ENCODE measurements at regions not wholly inside any gene's neighbourhood (a gene's known extent, or its start where the extent isn't known, plus 50 kb on each side); places are given as distances from the start of the nearest gene placed in this dataset.
A peak's percentile ranks its signal among the peaks of the same experiment; 100 is the strongest.

DNA sequence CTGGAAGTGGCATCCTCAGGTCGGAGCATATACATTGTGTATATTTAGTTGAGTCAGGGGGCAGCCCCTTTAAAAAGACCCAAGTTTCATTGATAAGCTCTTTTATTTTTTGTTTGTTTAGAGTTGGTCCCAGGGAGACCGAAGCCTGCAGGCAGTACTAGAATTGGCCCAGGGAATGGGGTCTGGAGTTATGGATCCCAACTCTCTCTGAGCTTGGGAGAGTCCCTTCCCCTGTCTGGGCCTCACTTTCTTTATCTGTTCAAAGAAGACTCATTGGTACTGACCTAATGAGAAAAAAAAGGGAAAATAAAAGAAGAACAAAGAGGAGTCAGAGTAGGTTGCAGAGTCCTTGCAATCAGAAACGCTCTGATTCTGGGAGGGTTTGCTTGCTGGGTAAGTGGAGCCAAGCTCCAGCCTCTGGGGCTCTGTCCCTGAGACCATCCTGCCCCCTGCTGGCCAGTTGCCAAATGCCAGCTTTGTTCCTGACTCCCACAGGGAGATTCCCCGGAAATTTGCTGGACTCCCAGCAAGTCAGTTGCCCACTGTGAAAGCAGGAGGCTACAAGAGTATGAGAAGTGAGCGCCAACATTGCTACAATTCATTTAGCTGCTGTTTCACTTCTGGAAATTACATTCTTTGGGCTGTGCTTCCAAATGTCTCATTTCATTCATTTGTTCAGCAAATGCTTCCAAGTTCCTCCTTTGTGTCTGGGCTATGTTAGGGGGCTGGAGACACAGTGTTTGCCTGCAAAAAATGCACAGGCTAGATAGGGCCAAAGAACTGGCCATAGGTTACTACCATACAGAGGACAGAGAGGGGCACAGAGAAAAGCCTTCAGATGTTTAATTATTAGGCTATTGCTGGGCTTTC is 156.2 kb downstream of the MELK start:
- DNase-seq (ENCODE audit: low spot score), result peak; percentile 42

DNA sequence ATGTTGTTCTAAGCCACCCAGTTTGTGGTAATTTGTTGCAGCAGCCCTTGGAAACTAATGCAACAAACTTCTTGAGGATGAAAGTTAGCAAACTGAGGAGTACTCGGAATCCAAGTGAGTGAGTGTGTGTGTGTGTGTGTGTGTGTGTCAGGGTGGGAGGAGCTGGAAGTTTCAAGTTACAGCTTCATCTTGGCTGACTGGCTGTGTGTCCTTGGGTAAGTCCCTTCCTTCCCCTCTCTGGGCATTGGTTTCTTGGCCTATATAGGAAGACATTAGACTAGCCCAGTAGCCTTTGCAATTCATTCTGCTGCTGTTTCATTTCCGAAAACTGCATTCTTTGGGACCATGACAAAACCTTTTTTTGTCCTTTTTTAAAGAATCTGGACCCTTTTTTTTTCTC is 157.2 kb downstream of the MELK start:
- DNase-seq (ENCODE audit: low spot score), result no peak

DNA sequence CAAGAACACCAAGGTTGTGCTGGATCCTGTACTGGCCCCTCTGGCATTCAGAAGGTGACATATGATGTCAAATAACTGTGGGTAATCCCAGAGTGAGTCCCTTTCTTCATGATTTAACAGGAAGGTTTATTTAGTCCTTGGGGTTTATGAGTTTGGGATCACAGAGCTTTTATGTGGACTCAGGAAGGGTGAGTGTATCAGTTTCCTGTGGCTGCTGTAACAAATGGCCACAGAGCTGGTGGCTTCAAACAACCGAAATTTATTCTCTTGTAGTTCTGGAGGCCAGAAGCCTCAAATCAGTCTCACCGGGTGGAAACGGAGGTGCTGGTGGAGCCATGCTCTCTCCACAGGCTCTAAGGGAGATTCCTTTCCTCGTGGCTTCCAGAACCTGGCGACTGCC is 157.7 kb downstream of the MELK start:
- no peak for DNase-seq (ENCODE audit: low spot score)

DNA sequence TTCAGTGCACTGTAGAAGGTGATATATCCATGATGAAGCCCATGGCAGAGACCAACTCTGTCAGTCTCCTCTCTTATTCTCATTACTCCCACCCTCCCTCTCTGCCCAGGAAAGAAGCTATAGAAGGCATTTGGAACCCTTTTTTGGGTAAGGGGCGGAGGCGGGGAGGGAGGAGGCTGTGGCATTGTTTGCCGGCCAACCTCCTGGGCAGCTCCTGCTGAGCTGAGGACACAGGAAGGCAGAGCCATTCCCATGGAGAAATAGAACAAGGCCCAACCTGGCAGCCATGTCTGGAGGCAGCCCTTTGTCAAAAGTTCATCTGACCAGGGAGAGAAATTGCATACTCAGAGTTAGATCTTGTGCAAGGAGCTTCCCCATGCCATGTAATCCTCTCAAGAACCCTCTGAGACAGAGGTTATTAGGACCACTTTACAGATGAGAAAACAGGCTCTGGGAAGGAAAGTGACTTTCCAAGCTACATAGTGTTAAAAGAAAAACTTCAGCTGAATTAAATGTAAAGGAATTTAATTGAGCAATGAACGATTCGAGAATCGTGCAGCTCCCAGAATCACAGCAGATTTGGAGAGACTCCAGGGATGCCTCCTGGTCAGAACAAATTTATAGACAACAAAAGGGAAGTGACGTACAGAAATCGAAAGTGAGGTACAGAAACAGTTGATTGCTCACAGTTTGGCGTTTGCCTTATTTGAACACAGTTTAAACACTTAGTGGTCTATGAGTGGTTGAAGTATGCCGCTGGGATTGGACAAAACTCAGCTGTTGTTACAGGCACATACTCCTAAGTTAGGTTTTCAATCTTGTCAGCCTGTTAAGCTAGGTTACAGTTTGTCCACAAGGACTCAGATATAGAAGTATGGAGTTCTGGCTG is 158.6 kb downstream of the MELK start:
- DNase-seq (ENCODE audit: low spot score), result no peak

DNA sequence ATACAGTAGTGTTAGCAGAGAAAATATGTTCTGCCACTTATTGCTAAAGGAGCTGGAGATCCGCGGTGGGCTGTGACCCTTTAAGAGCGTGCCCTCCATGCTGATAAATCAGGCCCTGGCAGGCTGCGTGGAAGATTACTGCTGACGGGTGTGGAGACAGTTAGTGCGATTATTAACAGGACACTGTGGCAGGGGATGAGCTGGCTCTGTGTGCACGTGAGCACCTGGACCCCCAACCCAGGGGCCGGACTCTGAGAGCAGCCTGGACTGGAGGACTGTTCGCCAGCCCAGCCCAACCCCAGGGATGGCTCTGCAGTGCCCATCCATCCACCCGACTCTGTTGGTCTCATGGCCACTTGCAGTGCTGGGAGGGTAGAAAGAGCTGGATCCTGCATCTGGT is 162.0 kb downstream of the MELK start:
- DNase-seq (ENCODE audit: low spot score), result no peak

DNA sequence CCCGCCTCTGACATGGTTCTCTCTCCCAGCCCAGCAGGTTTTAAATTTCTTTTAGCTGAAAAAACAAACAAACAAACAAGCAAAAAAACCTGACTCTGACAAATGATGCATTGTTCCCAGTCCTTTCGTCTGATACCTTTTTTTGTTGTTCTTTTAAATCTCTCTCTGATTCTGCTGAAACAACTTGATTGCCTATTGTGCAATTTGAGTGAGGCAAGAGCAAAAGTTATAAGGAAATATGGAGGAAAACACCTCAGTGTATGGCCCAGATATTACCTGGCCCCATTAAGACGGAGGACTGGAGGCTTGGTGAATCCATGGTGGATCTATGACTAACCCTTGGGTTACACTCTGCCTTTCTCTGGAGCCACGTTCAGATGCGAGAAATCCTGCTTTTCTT is 164.0 kb downstream of the MELK start:
- no peak for DNase-seq (ENCODE audit: low spot score)

DNA sequence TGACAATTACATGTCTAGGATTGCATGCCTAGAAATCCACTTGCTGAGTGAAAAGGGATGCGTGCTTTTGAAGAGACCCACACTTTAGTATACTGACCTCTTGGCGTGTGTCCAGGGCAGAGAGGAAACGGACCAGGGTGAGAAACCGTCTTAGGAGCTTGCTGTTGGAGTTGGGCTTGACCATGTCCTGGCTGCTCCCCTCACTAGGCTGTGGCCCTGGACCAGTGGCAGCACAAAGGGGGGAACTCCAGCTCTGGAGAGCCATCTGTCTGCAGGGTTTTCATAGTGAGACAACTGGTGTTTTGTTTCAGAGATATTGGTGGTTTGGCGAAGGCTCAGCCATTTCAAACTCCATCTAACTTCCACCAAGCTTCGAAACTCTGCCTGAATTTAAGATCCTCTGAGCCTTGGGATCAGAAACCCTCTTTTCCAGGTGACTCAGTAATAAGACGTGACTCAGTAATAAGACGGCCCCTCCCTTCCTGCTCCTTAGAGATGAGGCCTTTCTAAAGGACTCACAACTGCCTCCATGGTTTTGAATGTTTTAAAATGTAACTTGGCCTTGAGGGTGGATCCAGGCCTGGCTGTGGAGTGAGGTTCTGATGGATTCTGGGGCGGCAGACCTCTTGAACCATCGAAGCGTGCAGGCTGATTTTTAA is 165.8 kb downstream of the MELK start:
- no peak for DNase-seq (ENCODE audit: low spot score)

DNA sequence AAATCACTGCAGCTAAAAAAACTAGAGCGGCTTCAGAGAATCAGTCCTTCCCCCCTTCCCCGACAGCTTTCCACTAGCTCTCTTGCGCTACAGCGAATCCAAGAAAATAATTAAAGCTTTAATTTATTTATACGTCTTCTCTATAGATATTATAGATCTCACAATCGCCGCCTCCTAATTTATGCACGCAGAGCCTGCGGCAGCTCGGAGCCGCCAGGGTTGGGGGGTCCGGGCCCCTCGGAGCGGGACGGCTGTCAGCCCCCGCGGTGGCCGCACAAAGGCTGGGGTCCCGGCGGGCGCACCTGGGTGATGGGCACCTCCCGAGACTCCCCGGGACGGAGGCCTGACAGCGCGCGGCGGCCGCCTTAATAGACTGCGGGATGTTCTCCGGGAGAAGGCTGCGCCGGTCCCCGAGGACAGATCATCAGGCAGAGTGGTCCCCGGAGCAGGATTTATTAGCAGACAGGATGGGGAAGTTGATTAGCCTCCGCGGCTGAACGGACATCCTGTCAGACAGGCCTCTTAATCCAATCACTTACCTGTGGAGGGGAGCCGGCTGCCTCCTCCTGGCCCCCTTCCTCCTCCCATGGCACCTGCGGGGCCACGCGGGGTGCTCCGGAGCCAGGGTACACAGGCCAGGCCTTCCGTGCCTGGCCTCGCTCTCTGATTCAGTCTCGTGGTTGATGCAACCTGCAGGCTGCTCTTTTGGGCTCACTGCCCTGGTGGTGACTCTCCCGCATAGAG is 166.8 kb downstream of the MELK start:
- DNase-seq (ENCODE audit: low spot score), result no peak

DNA sequence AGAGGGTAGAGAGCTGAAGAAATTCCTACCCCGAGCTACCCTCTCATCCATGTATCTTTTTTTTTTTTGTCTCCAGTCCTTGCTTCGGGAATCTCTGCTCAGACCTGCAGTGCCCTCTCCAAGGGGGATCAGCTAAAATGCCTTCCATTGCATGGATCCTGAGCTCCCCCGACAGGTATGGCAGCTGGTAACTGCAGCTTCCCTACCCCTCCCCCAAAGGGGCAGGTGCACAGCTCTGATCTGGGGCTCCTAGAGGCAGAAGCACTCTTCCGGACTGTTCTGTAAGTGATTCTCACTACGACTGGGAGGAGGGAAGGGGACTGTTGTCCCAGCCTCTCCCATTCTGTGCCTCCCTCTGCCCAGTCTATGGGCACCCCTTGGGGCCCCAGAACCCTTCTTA is 169.6 kb downstream of the MELK start:
- DNase-seq (ENCODE audit: low spot score), result no peak

DNA sequence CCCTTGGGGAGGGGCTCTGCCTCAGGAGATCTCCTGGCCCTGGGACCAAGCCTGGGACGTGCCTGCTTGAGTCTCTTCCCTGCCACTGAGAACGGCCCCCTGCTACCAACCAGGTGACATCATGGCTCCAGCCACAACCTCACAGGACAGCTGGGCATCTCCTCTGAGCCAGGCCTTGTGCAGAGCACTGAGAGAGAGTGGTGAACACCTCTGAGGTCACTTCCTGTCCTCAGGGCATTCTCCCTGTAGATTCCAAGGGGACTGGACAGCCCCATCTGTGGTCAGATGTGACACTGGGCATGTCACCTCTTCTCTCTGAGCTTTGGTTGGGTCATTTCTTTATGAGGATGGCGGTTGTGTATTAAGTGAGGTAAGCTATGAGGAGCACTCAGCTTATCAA is 172.0 kb downstream of the MELK start:
- DNase-seq (ENCODE audit: low spot score), result no peak

DNA sequence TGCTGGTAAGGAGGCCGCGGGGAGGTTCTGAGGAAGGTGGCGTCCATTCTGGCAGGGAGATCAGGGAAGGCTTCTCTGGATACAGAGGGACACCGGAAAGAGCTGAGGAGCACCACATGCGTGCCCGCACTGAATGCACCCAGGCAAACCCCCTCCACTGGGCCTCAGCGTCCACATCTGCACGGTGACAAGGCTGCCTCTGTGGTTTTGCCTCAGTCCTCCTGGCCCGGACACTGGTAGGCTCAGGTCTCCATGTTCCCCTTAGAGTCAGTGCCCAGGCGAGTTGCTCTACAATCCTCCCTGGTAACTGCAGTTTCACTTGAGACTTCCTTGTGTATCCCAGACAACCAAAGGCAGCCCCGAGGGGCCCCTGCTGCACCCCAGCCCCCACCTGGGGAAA is 173.3 kb downstream of the MELK start:
- DNase-seq (ENCODE audit: low spot score), result no peak

DNA sequence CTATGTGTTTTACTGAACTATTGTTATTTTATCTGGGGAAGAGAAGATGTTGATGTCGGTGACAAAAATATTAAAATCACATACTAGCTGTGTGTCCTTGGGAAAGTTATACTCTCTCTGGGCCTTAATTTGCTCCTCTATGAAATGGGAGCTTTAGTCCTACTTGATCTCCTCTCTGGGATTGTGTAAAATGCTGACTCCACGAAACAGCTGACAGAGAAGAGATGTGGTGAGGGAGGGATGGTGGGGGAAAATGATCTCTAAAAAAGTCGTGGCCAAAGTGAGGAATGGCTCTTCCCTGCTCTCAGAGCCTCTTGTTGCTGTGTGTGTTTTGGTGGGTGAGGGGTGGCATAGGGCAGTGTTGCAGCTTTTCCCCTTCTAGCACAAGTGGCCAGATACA is 173.7 kb downstream of the MELK start:
- DNase-seq (ENCODE audit: low spot score), result no peak

DNA sequence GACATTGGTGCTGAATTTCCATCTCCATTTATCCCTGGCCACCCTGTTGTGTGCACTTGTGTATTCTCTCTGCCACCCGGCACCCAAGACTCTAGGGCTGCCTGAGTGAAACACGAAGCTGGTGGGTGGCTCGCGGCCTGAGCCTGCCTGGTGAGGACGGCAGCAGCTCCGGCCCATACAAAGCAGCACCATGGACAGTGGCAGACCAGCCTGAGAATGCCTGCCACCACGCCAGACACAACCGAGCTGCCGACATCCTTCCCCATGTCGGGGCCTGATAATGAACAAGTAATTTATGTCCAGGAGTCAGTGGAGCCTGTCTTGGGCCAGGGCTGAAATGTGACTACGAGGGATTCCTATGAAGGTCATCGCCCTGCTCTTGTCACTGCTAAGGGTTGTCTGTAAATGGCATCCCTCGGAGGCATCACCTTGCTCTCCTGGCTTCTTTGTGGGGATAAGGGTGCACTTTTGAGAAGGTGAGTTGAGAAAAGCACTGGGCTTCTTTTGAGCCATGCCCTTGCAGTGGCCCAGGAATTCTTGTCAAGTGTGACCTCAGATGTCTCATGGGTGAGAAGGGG is 175.7 kb downstream of the MELK start:
- no peak for DNase-seq (ENCODE audit: low spot score)

DNA sequence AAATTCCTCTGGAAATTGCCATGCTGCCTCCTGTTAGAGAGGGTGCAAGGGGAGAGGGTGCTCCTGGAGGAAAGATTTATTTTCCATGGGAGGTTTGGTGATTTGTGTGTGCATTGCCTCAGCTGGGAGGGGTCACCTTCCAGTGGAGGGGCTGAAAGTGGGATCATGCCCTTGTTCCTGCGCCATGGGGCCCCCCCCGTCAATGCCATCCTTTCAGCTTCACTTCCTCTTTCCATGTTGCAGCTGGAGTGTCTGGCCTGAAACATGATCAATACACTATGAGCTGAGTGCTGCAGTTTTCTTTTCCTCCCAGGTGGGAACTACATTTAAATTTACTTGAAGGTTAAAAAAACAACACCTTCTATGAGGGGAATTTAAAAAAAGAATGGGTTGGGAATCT is 176.8 kb downstream of the MELK start:
- no peak for DNase-seq (ENCODE audit: low spot score)

DNA sequence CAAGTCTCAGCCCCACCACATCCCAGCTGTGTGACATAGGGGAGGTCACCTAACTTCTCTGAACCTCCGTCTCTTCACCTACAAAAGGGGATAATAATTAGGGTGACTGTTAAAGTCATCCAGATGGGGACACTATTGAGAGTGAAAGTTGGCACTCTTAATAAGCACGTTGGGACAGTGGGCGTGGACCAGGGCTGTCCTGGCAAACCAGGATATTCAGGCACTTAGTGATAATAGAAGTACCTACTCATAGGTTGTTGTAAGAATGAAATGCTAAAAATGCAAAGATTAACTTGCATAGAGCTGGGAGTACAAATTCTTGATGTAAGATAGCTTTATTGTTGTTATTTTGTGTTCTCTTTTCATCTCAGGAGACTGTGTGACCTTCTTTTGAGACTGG is 177.9 kb downstream of the MELK start:
- no peak for DNase-seq (ENCODE audit: low spot score)

DNA sequence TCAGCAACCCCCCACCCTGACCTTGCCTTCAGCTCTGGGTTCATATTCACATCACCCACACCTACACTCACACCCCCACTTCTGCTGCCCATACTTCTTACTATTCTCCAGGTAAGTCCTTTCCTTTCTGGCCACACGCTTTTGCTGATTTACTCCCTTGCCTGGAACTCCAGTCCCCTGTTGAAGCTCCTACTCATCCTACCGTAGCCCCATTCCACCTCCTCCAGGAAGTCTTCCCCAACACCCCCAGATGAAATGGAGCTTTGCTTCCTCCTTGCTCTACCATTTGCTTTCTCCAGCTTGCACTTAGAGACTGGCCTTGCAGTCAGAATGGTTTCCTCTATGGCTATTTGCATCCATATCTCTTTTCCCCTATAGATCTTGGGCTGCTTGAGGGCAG is 182.3 kb downstream of the MELK start:
- no peak for DNase-seq (ENCODE audit: low spot score)

DNA sequence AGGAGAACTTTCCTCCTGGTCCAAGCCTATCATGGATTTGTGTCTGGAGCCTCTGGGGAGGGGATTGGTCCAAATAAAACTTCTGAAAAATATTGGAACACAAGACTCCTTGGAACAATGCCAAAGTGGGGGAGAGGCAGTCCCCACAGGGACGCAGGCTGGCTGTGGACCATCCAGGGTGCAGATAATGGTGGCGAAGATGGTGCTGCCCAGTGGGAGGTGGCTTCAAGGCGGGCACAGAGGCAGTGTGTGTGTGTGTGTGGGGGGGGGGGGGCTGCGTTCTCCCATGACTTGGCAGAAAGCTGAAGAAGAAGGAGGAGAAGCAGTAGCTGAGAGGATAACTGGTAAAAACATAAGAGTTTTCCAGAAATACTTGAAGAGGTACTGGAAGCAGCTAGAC is 186.4 kb downstream of the MELK start:
- no peak for DNase-seq (ENCODE audit: low spot score)

DNA sequence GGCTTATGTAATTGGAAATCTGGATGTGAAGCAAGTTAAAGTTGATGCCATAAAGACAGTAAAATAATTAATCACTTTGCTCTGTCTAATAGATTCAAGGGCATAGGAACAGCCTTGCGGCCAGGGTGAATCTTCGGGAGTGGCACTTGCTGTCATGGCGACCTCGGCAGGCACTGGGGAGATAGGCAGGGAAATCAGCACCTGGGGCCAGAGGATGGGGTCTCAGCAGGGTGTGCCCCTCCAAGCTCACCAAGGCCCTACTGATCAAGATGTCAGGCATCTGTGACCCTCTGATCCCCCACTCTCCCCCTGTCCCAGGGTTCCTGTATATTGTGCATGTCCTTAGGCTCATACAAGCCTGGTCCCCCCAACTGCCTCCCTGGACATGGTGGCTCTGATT is 187.3 kb downstream of the MELK start:
- DNase-seq (ENCODE audit: low spot score), result no peak

DNA sequence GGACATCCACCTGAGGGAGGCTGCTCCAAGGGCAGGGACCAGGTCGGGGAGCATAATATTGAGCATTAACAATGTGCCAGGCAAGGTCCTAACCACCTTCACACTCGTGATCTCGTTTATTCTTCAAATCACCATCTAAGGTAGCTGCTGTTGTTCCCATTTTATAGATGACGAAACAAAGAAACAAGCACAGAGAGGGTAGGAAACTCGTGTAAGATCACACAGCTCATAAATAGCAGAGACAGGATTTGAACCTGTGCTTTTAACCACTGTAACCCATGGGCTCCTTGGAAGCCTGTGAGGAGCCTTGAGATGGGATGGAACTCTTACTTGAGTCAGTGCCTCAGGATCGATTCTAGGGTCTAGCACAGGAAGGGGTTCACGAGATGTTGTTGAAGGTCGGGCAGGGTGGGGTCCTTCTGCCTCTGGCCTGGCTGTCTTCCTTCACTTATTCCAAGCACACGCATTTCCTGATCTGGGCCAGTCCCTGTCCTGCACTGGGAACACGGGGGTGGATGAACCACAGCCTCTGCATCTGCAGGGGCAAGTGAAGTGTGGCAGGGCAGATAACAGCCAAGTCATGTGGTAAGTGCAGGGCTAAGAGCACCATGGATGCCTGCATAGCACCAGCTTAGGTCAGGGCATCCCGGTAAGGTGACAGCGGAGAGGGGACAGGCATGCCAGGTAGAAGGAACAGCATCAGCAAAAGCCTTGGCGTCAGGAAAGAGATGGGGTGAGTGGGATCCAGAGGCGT is 188.1 kb downstream of the MELK start:
- no peak for DNase-seq (ENCODE audit: low spot score)

DNA sequence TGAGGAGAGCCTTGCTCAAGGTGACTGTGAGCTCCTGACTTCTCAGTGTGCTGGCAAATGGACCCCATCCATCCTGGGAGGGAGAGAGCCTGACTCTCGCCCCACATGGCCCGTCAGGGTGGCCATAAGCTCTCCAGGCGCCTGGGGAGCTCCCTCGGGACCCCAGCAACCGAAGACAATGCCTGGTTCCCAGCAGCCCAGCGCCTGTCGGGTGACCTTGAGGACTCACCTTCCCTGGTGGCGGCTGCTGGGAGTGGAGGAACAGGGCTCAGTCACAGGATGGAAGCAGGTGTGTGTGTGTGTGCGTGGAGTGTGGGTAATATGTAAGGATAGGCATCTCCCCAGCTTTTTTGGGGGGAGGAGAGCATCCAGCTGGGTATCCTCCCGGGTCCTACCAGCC is 190.3 kb downstream of the MELK start:
- DNase-seq (ENCODE audit: low spot score), result no peak

DNA sequence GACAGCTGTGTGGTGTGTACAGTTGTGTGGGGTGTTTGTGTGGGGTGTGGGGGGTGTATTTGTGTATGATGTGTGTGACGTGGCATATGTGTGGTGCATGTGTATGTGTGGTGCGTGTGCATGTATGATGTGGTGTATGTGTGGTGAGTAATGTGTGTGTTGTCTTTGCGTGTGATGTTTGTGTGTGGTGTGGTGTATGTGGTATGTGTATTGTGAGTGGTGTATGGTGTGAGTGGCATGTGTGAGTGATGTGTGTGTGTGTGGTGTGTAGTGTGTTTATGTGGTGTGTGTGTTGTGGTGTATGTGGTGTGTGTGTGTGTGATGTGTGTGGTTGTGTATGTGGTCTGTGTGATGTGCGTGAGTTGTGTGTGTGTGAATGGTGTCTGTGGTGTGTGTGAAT is 191.1 kb downstream of the MELK start:
- DNase-seq (ENCODE audit: low spot score), result no peak
